ENCODE measurements at regions not wholly inside any gene's neighbourhood (a gene's known extent, or its start where the extent isn't known, plus 50 kb on each side); places are given as distances from the start of the nearest gene placed in this dataset.
"Not testable (repeated sequence)": the region's sequence is repeated elsewhere in the genome, so short reads cannot be mapped to it uniquely, and the experiment has no call there.

DNA sequence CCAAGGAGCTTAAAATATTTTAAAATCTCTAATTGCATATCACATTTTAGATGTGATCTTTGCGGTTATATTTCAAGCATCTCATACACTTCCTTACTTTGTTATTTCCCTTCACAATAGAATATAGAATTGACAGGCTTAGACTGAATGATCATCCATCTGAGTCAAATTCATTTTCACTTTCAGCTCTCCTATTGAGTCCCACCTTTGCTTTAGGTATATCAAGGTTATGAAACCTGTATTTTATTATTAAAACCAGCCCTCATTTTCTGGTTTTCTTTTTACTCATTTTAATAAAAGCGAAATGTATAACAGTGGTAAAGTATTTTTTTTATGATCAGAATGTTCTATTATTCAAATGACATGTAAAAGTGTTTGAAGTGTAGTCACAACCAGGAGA, 162.9 kb upstream of the KYNU start:
- no peaks in the 10 kb centered on the region for H3K27me3 ChIP-seq (ENCODE audit: insufficient read depth in 3 of 3, low read length in 2 of 3)
- no peaks in the 10 kb centered on the region for H3K4me1 ChIP-seq
- intact Hi-C loops (cut with DNase I): no loop called here
- WGBS, 3 donors: 85 to 89% (median 87%) methylated on average over 2 of the region's 2 CpGs
- TF ChIP-seq, protein P1, sequence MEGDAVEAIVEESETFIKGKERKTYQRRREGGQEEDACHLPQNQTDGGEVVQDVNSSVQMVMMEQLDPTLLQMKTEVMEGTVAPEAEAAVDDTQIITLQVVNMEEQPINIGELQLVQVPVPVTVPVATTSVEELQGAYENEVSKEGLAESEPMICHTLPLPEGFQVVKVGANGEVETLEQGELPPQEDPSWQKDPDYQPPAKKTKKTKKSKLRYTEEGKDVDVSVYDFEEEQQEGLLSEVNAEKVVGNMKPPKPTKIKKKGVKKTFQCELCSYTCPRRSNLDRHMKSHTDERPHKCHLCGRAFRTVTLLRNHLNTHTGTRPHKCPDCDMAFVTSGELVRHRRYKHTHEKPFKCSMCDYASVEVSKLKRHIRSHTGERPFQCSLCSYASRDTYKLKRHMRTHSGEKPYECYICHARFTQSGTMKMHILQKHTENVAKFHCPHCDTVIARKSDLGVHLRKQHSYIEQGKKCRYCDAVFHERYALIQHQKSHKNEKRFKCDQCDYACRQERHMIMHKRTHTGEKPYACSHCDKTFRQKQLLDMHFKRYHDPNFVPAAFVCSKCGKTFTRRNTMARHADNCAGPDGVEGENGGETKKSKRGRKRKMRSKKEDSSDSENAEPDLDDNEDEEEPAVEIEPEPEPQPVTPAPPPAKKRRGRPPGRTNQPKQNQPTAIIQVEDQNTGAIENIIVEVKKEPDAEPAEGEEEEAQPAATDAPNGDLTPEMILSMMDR (IDR thresholded peaks at IDR 0.05): no peak
- H3K27ac ChIP-seq: no peak overlapping the region
- no peak overlapping the region for H3K4me3 ChIP-seq
- no peaks in the 10 kb centered on the region for H3K36me3 ChIP-seq (ENCODE audit: insufficient read depth in 1 of 2, low read depth in 1 of 2)
- no peaks in the 10 kb centered on the region for H3K9me3 ChIP-seq
- ATAC-seq: no peak
- DNase-seq: no peak

DNA sequence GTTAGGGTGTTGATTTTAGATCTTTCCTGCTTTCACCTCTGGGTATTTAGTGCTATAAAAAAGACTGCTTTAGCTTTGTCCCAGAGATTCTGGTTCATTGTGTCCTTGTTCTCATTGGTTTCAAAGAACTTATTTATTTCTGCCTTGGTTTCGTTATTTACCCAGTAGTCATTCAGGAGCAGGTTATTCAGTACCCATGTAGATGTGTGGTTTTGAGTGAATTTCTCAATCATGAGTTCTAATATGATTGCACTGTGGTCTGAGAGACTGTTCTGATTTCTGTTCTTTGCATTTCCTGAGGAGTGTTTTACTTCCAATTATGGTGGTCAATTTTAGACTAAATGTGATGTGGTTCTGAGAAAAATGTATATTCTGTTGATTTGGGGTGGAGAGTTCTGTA, 167.1 kb upstream of the KYNU start:
- ATAC-seq (no peak), DNase-seq (no peak)
- Histone ChIP-seq H3K4me3 (no peak overlapping the region), H3K27me3 (ENCODE audit: insufficient read depth in 3 of 3, low read length in 2 of 3) (no peaks in the 10 kb centered on the region), H3K36me3 (ENCODE audit: insufficient read depth in 1 of 2, low read depth in 1 of 2) (no peaks in the 10 kb centered on the region), H3K27ac (no peak overlapping the region), H3K9me3 (no peaks in the 10 kb centered on the region), H3K4me1 (no peaks in the 10 kb centered on the region)
- WGBS, 3 donors: 81 to 88% (median 83%) methylated on average over 1 of the region's 1 CpG
- intact Hi-C loops (cut with DNase I): no loop called here
- TF ChIP-seq, protein P1 (IDR thresholded peaks at IDR 0.05): no peak

DNA sequence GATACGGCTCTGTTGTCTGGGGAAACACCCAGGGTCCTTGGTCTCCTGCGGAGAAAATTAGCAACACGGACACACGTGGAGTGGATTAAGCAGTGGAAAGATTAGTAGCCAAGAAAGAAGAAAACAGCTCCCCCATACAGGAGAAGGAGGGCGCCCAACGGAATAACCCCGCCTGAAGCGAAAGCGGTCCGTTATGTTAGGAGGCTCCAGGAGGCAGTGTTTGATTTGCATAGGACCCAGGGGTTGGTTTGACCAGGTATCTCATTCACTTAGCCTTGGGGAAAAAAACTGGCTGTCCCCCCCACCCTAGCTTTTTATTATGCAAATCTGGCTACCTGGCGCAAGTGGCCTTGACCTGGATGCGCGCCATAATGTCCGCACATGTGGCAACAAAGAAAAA, 170.1 kb upstream of the KYNU start:
- no peak for DNase-seq
- H3K27me3 ChIP-seq (ENCODE audit: insufficient read depth in 3 of 3, low read length in 2 of 3): no peaks in the 10 kb centered on the region
- 93 to 94% (median 93%) methylated on average over 14 of the region's 14 CpGs for WGBS, 3 donors

DNA sequence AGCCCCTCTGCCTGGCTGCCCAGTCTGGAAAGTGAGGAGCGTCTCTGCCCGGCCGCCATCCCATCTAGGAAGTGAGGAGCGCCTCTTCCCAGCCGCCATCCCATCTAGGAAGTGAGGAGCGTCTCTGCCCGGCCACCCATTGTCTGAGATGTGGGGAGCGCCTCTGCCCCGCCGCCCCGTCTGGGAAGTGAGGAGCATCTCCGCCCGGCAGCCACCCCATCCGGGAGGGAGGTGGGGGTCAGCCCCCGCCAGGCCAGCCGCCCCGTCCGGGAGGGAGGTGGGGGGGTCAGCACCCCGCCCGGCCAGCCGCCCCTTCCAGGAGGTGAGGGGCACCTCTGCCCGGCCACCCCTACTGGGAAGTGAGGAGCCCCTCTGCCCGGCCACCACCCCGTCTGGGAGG, 175.1 kb upstream of the KYNU start:
- WGBS, 3 donors: 93 to 95% (median 95%) methylated on average over 8 to 20 of the region's 24 CpGs
- H3K4me1 ChIP-seq; DNase-seq; H3K9me3 ChIP-seq; intact Hi-C loops (cut with DNase I); H3K27ac ChIP-seq; H3K4me3 ChIP-seq; H3K27me3 ChIP-seq (ENCODE audit: insufficient read depth in 3 of 3, low read length in 2 of 3); ATAC-seq; H3K36me3 ChIP-seq (ENCODE audit: insufficient read depth in 1 of 2, low read depth in 1 of 2): not testable (repeated sequence)

More for the DNA sequence above, 170.1 kb upstream of the KYNU start:
- Histone ChIP-seq H3K27ac (no peak overlapping the region), H3K4me3 (no peak overlapping the region), H3K4me1 (no peaks in the 10 kb centered on the region), H3K9me3 (no peaks in the 10 kb centered on the region), H3K36me3 (ENCODE audit: insufficient read depth in 1 of 2, low read depth in 1 of 2) (no peaks in the 10 kb centered on the region)
- intact Hi-C loops (cut with DNase I): no loop called here
- ATAC-seq: no peak
- TF ChIP-seq, protein P1 (IDR thresholded peaks at IDR 0.05): no peak

DNA sequence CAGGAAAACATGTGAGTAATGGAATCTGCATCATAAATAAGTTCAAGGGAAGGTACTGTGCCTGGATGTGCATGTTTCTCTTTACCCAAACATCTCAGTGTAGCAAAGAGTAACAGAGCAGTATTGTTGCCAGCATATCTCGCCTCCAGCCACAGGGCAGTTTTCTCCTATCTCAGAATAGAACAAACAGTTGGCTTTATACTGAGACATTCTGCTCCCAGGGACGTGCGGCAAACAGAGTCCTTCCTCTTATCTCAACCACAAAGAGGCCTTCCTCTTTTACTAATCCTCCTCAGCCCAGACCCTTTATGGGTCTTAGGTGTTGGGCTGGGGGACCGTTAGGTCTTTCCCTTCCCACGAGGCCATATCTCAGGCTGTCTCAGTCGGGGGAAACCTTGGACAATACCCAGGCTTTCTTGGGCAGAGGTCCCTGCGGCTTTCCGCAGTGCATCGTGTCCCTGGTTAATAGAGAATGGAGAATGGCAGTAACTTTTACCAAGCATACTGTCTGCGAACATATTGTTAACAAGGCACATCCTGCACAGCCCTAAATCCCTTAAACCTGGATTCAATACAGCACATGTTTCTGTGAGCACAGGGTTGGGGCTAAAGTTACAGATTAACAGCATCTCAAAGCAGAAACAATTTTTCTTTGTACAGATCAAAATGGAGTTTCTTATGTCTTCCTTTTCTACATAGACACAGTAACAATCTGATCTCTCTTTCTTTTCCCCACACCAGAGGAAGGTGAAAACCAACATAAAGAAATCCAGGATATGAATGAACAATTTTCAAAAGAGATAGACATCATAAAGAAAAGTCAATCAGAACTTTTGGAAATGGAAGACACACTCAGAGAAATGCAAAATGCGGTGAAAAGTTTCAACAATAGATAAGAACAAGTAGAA, 181.9 kb upstream of the KYNU start:
- H3K36me3 ChIP-seq (ENCODE audit: insufficient read depth in 1 of 2, low read depth in 1 of 2); H3K27me3 ChIP-seq (ENCODE audit: insufficient read depth in 3 of 3, low read length in 2 of 3); H3K27ac ChIP-seq; H3K9me3 ChIP-seq; intact Hi-C loops (cut with DNase I); ATAC-seq; H3K4me3 ChIP-seq; DNase-seq; H3K4me1 ChIP-seq: not testable (repeated sequence)
- 65 to 71% (median 67%) methylated on average over 11 of the region's 11 CpGs for WGBS, 3 donors
